CMK (cell line): ENCODE measurements at regions not wholly inside any gene's neighbourhood (a gene's known extent, or its start where the extent isn't known, plus 50 kb on each side); places are given as distances from the start of the nearest gene placed in this dataset.

Experiments used
- DNase-seq: peaks from one replicate; pipeline ENCODE4 v3.0.0-alpha.2; 2010; ENCODE audit warnings: low read depth

DNA sequence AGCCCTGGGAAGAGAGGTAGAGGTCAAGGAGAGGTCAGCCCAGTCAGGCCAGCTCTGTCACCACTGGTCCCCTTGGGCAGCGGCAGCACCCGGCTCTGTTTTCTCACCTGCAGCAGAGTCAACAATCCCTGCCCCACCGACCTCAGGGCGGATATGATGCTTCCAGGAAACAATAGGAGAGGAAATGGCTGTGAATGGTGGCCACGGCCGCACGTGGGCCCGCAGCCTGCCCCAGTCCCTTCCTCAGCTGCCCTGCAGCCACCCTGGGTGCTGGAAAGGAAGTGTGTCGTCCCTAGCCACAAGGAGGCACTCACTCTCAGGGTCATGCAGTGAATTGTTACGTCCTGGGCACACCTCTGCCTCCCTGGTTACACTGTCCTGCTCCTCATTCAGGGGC, 92.5 kb upstream of the ENPP6 start:
- no peak for DNase-seq

DNA sequence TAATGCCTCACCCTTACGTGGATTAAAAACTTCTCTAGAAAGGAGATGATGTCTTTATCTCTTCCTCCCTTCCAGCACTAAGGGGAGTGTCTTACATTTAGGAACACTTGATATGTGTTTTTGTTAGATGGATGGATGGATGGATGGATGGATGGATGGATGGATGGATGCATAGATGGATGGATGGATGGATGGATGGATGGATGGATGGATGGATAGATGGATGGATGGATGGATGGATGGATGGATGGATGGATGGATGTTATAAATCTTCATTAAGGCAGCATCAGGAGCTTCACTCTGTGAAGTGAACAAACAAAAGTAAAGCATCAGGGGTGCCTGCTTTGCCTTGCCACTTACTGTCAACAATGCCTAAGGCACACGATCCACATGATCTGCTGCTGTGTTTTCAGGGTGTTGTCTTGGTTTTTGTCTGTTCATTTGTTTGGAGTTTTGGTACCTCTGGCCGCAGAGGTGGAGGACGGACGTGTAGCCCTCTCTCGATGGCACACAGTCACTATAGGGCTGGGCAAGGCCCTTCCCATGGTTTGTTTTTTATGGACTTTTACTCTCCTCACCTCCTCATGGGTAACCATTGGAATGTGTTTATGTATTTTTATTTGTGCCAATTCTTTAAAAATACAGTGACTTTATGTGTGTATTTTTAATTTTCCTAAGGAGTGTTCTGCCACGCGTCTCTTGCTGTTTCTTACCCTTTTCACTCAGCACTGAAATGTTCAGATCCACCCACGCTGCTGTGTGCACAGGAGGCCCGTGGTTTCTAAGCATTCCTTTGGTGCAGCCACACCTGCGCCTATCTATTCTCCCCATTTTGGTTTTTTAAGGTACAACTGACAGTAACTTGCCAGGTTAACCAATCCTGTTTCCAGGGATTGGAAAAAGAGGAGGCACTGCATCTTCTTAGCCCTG, 91.8 kb upstream of the ENPP6 start:
- DNase-seq, result no peak

DNA sequence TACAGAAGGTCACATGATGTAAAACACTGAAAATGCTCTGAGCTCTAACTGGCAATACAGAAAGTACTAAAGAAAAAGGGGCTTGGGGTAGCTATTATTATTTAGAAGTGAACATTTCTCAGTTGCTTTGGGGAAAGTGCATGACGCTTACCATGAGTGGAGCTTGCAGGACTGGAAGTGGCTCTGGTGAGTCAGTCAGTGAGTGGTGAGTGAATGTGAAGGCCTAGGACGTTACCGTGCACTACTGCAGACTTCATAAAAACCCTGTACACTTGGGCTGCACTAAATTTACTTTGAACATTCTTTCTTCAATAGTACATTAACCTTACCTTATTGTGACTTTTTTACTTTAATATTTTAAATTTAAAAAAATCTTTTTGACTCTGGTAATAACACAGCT, 89.3 kb upstream of the ENPP6 start:
- no peak for DNase-seq

DNA sequence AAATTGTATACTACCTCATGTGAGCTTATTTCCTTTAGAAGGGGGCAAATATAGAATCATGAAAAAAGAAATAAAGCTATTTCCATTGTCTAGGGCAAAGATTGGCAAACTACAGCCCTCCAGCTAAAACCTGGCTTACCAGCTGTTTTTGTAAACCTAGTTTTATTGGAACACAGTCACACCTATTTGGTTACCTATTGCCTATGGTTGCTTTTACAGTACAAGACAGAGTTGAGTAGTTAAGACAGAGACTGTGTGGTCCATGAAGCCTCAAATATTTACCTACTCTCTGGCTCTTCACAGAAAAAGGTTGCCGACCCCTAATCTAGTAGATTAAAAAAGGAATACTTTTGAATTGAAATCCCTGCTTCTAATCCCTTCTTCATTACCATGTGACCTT, 88.8 kb upstream of the ENPP6 start:
- DNase-seq, result no peak

DNA sequence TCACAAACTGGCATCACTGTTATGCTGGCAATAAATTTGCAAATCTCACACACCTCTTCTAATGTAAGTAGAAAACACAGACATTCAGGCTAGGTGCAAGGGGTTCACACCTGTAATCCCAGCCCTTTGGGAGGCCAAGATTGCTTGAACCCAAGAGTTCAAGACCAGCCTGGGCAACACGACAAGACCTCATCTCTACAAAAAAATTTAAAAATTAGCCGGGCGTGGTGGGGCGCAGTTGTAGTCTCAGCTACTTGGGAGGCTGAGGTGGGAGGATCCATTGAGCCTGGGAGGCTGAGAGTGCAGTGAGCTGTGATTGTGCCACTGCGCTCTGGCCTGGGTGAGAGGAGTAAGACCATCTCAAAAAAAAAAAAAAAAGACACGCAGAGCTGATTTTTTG, 83.1 kb upstream of the ENPP6 start:
- no peak for DNase-seq

DNA sequence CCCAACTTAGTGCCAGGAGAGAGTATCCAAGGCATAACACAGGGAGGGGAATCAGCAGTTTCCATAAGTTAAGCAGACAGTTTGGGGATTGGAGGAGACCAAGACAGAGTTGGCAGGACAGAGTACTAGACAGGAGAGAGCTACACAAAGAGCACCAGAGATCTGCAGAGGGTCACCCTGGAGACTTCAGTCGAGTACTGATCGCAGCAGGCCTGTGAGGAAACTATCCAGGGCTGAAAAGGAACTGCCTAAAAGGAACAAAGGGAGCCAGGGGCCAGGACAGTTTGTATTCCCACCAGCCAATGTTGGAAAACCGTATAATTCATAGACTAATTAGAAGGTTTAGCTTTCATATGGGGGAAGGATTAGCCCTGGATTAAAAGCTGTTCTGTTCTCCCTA, 80.6 kb upstream of the ENPP6 start:
- DNase-seq, result no peak

DNA sequence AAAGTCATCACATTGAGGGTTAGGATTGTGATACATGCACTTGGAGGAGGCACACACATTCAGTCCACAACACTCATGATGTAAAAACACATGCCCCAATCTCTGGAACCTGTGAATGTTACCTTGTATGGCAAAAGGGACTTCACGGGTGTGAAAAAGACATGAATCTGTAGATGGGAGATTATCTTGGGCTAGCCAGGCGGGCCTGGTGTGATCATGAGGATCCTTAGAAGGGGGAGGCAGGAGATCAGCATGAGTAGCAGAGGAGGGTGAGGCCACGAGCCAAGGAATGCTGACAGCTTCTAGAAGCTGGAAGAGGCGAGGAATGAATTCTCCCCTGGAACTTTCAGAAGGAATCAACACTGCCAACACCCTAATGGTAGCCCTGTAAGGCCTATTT, 77.5 kb upstream of the ENPP6 start:
- DNase-seq, result no peak

DNA sequence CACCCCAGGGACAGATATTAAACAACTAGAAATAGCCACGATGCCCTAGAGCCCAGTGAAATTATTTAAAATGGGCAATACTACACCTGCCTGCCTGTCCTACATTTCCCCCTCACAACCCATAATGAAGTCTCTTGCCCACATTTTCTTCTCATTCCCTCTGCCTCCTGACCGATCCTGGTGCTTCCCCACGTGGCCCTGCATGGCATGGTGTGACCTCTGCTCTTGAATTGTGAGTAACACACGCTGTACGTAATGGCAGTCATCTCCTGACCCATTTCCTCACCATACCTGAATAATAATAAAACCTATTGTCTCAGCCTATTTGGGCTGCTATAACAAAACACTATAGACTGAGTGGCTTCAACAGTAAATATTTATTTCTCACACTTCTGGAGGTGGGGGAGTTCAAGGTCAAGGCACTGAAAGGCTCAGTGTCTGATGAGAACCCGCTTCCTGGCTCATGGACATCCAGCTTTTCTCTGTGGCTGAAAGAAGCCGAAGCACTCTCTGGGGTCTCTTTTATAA, 77.0 kb upstream of the ENPP6 start:
- no peak for DNase-seq

DNA sequence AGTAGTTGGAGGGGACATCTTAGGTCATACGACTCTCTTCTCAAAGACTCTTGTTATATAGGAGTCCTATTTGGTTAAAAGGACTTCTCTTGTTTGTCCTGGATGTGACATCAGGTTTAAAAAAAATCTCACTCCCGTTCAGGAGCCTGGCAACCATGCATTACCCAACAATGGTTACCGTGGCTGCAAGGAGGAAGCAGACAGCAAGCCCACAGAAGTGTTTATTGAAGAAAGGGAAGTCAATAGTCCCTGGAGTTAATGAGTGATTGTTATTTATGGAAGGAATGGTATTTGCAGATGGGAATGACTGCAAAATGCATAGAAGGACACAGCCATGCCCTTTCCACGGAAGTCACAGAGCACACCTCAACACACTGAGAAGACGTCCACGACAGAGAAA, 75.9 kb upstream of the ENPP6 start:
- no peak for DNase-seq

DNA sequence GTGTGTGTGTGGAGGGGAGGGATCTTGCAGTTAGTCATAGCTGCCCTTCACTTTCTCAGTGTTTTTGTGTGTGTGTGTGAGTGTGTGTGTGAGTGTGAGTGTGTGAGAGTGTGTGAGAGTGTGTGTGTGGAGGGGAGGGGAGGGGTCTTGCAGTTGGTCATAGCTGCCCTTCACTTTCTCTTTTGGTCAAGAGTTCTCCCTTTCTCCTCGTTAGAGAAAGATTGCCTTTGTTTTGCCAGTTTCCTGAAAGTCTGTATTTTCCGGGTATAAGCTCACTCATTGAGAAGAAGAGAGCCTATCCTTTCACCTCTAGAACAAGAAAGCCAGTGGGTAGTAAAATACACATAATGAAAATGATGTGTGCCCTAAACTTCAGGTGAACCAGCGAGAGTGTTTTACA, 75.2 kb upstream of the ENPP6 start:
- no peak for DNase-seq

DNA sequence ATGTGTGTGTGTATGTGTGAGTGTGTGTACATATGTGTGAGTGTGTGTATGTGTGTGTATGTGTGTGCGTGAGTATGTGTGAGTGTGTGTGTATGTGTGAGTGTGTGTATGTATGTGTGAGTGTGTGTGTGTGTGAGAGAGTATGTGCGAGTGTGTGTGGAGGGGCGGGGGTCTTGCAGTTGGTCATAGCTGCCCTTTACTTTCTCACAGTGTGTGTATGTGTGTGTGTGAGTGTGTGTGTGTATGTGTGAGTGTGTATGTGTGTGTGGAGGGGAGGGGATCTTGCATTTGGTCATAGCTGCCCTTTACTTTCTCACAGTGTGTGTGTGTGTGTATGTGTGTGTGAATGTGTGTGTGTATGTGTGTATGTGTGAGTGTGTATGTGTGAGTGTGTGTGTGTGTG, 74.8 kb upstream of the ENPP6 start:
- no peak for DNase-seq

DNA sequence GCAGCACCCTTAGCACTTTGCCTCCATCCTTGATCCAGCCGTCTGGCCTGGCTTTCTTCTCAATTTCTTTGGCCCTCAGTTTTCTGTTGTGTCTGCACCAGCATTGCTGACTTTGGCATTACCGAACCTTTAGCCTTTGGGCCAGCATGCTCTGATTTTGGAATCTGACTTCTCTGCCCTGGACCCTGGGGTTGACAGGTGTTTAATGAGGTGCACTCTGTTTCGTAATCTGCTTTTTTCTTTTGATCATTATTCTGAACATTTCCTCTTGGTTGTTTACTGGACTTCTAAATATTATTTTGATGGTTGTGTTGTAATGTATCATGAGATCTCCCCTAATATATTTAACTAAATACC, 71.5 kb upstream of the ENPP6 start:
- no peak for DNase-seq

DNA sequence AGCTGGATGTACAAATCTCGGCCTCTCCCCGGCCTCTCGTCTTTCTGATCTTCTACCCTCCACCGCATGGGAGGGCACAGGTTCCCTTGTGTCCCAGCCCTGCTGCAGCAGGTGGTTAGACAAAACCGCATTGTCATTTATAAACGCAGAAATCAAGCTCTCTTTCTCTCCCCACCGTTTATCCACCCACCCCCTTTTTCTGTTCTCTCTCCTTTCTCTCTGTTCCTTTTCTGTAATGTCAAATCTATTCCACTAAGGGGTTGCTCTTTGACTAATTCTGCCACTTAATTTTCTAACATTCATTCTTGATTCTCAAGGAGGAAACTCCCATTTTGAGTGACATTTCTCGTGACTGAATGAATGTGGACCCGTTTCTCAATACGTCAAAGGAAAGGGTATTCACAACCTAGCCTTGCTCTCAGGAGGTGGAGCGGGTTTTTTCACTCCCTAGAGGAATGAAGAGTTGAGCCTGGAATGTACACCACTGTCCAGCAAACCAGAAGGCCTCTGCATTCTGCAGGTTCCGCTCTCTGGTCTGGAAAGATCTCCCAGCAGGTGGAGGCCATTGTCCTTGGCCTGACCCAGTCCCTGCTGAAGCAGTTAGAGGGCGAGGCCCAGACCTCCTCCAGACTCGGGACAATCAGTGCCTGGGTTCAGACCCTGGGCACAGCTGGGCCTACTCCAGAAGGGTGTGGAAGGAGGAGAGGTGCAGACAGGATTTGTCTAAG, 70.9 kb upstream of the ENPP6 start:
- no peak for DNase-seq

DNA sequence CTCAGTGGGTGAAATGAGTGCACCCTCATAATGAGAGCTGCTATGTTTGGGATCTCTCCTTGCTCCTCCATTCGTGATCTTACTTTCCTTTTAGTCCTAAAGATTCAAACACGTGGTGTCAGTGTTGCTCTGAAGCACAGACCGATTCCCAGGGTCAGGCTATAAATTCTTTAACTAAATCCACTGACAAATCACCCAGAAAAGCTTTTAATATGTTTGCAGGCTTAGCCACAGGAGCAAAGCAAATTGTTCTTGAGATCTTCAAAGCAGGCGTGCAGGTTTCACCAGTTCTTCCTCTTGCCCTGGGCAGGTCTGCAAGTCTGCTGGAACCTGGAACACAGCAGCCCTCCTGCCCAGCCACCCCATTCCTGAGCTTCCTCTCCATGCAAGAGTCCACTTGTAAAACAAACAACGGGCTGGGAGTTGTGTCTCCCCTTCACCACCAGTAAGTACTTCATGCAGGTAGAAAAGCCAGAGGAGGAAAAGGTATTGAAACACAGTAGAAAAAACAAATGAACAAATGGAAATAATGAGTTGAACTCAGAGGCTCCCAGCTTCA, 70.1 kb upstream of the ENPP6 start:
- no peak for DNase-seq

DNA sequence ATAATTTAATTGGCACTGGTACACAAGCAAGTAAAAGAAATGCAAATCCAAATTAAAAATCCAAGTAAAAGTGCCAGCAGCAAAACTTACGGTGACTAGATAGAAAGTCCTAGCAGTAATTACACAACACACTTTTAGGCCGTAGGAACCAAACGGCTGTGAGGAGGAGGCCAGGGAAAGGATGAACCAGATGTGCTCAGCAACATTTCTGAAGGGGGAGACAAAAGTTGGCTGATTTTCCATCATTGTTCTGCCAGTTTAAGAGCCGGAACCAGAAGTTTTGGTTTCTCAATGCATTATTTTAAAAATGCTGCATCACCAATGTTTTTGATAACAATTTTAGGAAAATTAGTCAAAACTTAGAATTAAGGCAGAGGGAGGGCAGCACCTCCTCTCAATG, 68.7 kb upstream of the ENPP6 start:
- DNase-seq, result no peak

DNA sequence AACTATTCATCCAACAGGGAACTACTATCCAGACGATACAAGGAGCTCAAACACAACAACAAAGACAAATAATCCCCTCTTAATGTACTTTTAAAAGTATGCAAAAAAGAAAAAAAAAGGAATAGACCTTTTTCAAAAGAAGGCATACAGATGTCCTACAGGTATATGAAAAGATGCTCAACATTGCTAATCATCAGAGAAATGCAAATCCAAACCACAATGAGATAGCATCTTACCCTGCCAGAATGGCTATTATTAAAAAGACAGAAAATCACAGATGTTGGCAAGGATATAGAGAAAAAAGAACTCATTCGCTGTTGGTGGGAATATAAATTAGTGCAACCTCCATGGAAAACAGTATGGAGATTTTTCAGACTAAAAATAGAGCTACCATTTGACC, 67.1 kb upstream of the ENPP6 start:
- DNase-seq, result no peak

DNA sequence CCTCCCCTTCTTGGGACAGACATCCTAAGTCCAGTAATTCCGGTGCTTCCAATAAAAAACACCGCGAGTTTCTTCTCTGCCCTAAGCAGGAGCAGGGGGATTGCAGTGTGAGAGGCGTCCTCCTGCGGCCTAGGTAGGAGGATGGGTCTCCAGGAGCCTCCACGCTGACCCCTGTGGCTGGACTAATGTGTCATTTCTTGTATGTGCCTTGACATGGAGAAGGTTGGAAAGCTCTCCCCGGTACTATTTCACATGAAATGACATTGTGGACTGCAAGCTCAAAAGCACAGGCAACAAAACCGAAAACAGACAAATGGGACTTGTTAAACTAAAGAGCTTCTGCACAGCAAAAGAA, 66.6 kb upstream of the ENPP6 start:
- no peak for DNase-seq

DNA sequence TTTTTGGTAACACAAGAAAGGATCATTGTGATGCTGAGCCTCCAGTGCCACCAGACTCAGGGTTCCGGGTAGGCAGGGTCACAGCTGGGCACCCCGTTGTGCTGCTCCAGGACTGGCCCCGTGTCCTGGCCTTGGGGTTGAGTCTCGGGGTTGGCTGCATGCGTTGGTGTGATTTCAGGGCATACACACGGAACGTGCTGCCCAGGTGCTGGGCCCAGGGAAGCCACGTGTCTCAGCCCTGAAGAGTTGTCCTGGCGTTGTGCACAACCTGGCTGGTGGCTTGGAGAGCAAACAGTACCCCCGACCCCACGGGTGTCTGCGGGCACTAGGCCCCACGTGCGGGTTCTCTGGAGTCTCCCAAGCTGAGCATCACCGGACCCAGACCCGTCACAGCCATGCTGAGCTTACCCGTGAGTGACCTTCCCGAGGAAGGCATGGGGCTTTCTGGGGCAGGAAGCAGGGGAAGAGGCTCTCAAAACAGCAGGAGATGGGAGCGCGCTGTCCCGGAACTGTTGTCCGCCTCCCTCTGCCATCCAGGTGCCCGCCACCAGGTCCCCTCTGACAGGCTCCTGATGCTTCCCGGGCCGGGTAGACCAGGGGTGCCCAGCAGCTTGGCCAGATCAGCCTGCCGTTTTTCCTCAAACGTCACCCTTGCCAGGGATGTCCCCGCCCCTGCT, 66.1 kb upstream of the ENPP6 start:
- DNase-seq, result no peak

DNA sequence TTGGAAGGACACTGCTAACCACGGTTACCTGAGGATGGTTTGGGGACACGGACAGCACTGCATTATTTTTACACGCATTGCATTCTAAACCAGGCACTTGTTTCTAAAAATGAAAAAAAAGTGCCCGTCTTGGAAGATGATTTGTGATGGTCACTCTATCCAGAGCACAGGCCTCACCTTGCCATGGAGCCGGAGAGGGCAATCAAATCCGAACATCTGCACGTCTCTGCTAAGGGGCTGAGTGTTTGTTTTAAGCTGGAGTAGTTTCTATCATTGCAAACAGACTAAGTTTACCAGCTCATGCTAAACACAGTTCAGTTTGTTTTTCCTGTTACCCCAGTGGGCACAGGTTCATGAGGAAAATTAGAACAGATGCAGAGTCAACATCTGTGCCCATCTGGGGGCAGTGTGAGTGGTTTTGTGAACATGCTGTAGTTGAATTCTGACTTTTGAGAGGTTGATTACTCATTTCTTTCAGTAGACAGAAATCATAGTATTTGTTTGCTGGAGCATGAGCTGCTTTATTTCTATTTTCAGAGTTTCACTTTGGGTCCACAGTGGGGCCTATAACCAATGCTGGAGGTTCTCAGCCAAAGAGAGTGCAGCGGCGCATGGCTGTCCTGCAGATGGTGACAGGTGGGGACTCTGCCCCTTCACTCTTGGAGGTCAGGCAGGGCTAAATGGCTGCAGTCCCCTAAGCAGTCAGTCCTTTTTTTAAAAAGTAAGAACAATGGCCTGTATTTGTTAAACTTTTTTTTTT, 65.4 kb upstream of the ENPP6 start:
- DNase-seq, result no peak

DNA sequence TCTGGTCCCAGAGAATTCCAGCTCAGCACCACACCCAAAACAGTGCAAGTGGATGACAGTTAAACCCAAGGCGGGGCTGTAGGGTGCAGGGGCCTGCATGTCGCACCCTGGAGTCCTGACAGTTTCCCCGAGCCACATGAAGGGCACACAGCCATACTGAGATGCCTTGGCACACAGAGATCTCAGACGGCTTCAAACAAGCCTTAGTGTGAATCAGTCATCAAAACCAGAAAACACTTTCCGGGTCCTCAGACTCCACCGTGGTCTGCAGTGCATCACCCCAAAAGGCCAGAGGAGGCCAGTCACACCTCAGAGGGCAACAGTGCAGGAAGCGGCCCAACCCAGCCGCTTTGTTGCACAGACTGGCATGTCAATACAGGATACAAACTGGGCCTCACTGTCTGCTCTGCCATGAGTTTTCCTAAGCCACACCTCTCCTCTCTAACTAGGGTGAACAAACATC, 64.6 kb upstream of the ENPP6 start:
- no peak for DNase-seq

DNA sequence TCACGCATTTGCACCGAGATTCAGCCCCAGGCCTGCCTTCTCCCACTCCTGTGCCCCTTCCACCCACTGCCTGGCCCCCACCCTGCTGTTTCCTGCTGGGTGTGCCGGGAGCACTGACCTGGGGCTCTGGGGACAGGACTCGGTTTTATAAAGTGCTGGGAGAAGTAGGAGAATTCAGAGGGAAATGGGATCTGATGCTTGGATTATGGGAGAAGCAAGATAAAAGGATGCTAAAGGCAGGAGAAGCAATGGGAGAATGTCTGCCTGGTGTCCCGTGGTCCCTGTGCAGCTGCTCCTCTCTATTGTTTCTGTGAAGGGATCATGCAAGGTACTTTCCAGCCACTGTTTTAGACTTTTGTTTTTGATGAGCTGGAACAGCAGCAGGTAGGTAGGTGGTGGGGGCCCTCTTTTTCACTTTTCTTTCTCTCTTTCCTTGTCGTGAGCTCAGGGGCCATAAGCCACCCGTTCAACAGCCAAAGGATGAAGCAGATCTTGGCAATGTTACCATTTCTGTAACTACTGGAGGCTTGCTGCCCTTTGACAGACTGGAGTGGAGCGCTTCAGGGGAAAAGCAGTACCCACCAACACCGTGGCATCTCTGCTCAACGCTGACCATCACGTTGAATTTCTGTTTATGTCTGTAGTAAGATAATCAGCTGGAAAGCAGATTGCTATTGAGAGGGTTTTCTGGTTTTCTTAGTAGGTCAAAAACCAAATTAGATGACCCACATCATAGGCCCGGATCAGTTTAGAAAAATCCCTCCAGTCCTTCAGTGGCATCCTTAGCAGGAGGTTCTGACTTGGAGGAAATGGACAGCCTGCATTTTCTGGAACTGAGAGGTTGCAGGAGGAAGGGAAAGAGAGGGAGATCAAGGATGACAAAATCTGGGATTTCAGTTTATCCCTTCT, 63.8 kb upstream of the ENPP6 start:
- DNase-seq, result no peak
